ENCODE measurements at regions not wholly inside any gene's neighbourhood (a gene's known extent, or its start where the extent isn't known, plus 50 kb on each side); places are given as distances from the start of the nearest gene placed in this dataset.

DNA sequence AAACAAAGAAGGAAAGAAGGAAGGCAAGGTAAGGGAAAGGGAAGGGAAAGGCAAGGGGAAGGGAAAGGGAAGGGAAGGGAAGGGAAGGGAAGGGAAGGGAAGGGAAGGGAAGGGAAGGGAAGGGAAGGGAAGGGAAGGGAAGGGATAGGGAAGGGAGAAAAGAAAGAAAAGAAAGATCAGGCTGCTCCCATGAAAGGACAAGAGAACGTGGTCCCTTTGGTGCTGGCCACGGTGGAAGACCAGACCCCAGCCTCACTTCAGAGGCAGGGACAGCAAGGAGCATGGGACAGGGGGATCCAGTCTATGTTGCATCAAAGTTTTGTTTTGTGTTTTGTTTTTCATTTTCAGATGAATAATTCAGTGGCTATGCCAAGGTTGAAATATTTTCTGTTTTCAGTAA, 111.4 kb upstream of the IGF1R start:
- TF ChIP-seq EZH2 (IDR thresholded peaks at IDR 0.05; ENCODE audit: low read length, unreplicated experiment) (no peak), CTCF (conservative IDR thresholded peaks at IDR 0.05; ENCODE audit: low read depth, low read length) (no peak), EZH2phosphoT487 (IDR thresholded peaks at IDR 0.05; ENCODE audit: borderline replicate concordance, low read length) (no peak)
